GM19043 (cell line): ENCODE measurements at regions not wholly inside any gene's neighbourhood (a gene's known extent, or its start where the extent isn't known, plus 50 kb on each side); places are given as distances from the start of the nearest gene placed in this dataset.

ENCODE experiments used
- ATAC-seq: cut with Tn5 transposase; IDR thresholded peaks from one replicate; pipeline ENCODE4 v1.9.1; 2021; ENCODE audit warnings: low read depth; ENCODE audit not compliant: unreplicated experiment

DNA sequence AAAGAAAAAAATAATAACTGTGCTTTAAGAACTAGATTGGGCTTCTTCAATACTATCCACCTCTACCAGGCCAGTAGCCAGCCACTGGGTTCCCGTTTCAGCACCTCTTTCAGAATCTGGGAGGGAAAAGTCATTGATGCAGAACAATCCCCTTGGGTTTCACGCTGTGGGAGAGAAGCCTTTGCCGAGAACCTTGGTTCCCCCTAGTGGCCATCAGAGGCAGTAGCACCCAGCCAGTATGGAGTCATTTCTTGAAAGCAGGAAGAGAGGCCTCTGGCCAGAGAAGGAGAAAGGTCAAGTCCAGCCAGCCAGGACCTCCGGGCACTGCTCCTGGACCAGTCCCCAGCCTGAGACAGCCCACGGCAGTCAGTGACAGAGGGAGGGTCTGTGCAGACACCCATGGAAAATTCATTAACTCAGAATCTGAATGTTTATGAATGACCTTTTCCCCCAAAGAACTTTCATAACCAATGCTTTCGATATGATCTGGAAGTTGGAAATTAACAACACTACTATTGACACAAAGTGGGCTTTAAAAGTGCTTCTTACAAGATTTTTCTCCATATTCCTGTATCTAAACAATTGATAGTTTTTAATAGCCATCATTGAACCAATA lies 51.2 kb upstream of the CDH5 start:
- peak; percentile 87 for ATAC-seq

GRCh38 chr16:66311306-66311705 lies 55.2 kb upstream of the CDH5 start:
- ATAC-seq, result no peak

- no peak for ATAC-seq
These were observed 57.2 kb upstream of the CDH5 start for GRCh38 chr16:66309215-66309807.

DNA sequence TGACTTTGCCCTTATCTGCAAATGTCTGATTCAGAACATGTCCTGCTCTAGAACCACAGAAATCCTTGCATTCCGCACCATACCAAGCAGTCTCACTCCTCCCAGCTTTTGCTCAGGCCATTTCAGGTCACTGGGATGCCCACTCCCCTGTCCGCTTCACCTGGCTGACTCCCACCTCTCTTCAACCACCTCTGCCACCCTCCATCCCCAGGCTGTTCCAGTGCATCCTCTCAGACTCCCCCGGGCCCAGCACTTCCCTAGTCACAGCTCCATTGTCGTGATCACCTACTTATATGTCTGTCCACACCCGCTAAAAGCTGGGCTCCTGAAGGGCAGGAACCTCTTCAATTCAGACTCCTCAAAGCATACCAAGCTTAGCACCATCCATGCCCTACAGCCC lies 58.4 kb upstream of the CDH5 start:
- ATAC-seq, result no peak

DNA sequence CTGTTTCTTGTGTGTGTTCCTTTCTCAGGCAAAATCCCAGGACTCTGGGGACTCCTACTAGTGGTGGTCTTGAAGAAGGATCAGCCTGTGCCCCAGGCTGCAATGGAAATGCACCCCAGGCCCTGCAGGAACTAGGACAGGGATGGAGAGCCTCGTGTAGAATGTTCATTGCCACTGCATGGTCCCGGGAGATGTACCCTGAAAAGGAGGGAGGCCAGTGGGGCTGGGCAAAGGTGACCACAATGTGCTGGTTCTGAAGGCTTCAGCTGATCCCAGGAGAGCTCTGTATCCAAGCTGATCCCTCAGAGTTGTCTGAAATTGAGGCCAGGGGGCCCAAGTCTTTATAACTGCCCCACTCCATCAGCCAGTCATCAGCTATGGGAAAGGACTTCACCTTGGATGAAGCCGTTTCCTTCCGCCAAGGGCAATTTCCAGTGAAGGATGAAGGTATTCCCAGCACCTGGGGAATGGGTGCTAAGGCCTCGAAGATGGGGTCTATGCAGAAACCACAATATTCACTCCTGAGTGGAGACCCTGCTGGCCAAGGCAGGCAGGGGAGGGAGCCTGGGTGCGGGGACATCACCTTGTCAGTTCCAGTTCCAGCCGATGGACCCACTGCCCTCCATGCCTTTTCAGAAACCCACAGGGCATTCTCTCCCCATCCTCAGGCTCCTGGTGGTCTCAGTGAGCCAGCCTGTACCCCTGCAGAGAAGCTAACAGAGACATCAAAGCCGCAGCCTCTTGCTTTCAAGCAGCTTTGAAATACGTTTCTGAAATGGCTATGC lies 59.9 kb upstream of the CDH5 start:
- ATAC-seq, result no peak

DNA sequence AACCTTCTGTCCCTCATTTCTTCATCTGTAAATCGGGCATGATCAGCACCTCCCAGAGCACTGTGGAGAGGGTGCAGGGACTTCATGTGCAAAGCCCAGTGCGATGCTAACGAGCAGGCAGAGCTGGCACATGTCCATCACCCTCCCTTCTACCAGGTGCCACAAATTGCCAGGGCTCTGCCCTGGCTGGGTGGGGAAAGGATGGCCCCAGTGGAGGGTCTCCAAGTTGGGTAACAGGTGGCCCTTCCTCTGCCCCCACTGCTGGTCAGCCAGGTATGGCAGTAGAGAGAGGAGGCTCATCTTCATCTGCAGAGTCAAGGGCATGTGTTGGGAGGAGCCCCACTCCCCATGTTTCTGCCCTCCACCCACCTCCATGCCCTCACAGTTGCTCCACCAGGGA lies 61.5 kb upstream of the CDH5 start:
- no peak for ATAC-seq

DNA sequence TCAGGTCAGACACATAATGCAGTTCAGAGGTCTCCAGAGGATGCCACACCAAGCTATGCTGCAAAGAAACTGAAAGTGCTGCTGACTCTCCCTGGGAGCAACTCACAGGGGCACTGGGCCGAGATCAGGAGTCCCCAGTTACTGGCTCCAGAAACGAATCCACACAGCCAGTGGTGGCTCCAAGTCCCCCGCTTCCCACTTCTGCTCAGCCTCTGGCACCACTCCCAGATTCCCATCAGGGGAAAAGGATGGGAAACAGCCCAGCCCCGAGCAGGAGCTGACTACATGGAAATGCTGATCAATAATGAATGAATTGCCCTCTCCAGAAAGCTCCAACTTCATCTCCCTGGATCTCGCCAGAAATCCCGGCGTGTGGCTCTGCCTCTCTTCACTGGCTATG lies 62.3 kb upstream of the CDH5 start:
- ATAC-seq, result no peak

DNA sequence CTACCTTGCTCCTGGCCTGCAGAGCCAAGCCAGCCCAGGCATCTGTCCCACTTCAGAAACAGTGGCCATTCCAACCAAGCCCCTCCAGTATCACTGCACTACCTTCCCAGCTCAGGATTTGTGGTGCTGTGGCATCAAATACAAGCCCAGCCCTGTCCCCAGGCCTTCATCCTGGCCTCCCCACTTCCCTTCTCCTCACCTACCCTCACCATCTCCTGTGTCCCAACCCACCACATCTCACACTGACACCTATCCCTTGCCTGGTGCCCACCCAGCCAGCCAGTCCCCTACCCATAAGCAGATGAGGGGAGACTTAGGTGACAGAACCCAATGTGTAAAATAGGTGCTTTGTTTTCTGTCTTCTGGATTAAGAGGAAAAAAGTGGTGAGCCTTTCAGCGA lies 66.0 kb upstream of the CDH5 start:
- no peak for ATAC-seq

GRCh38 chr16:66300037-66300436 lies 66.5 kb upstream of the CDH5 start:
- ATAC-seq, result no peak

DNA sequence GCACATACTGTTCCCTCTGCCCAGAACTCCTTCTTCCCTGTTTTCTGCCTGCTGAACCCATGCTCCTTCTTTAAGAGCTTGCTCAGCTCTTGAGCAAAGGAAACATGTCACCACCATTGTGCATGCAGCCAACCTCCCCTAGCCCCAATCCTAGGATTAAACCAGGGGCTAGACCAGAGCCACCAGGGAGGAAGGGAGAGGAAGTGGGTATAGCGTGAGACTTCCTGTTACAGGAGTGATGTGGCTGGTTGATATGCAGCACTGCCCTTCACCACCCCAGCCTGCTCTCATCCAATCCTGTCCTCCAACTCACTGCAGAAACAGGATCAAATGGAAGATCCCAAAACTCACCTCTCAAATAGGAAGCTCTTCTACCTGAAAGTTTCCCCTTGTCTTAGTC lies 67.1 kb upstream of the CDH5 start:
- ATAC-seq, result no peak

DNA sequence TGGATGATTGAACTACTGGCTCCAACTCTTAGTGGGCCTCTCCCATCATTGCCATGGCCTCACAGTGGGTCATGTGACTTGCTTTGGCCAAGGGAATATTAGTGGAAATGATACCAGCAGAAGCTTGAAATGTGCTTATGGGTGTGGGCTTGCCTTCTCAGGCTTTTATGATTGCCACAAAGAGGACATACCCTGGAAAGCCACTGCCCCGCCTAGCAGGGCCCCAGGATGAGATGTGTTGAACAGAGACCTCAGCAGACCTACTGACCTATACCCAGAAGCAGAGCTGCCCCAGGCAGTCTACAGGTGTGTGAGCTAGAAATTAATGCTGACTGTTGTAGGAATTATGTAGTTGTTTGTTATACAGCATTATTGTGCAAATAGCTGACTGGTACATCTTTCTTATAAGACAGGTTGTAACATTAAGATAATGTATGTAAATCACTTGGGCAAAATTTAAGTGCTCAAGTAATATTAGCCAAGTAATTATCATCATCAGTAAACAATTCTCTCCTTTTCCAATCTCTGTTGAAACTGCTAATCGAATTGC lies 67.8 kb upstream of the CDH5 start:
- ATAC-seq, result no peak

DNA sequence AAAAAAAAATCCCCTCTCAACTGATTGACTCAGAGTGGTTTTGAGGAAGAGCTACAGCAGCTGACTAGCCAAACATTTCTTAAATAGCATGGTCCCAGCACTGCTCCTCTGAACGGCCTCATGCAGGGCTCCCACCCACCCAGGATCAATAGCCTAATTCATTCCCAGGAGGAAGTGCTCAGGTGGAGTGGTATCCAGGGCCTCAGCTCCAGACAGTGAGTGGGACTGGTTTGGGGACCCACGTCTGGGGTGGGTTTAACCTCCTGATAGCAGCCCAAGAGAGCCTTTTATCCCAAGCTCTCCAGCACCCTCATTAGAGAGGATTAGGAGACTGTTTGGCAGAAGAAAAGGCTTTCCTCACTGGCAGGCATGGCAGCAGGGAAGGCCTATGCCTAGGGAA lies 68.5 kb upstream of the CDH5 start:
- ATAC-seq, result no peak

- no peak for ATAC-seq
These were observed 69.9 kb upstream of the CDH5 start for GRCh38 chr16:66296591-66296990.

DNA sequence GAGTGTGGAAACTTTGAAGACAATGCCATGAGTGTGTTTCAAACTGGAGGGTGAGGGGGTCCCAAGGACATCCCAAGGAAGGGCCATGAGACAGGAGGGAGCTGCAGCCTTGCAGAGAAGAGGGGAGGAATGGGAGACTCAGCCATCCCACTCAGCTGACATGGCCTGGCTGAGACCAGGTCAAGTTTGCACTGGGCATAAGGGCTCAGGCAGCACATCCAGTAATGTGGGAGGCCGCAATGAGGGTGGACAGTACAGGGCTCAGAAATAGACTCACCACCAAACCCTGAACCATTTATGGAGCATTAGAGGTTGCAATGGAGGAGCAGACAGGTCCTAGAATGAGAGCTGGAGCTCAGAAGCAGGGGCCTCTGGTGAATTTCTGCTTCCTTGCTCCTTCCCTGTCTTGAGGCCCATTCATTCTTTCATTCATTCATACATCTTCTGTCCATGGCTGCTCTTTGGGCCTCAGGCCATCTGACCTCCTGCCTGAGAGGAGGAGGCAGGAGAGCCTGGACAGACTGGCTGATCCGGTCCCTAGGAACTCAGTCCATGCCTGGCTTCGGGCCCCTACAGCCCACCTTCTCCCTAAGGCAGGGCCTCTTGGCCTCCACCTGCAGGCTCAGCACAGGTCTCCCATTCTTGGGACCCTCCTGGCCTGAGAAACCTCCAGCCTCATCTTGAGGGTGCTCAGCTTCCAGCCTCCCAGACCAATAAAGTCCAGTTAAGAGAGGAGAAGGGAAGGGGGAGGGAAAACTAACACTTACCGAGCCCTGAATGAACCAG lies 70.5 kb upstream of the CDH5 start:
- no peak for ATAC-seq

GRCh38 chr16:66295213-66295612 lies 71.3 kb upstream of the CDH5 start:
- no peak for ATAC-seq

DNA sequence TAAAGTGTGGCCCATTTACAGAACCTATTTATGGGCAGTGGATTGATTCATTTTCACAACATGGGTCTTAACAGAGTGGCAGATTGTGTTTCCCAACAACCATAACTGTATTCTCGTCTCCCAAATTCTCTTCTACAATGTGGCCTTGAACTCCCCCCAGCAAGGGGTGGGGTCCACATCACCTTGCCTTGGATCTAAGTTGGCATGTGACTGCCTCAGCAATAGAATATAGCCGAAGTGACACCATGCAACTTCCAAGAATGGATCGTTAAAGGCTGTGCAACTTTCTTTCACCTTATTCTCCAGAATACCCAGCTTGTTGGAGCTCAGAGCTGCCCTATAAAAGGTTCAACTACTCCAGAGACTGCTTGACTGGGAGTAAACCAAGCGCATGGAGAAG lies 72.0 kb upstream of the CDH5 start:
- ATAC-seq, result no peak

DNA sequence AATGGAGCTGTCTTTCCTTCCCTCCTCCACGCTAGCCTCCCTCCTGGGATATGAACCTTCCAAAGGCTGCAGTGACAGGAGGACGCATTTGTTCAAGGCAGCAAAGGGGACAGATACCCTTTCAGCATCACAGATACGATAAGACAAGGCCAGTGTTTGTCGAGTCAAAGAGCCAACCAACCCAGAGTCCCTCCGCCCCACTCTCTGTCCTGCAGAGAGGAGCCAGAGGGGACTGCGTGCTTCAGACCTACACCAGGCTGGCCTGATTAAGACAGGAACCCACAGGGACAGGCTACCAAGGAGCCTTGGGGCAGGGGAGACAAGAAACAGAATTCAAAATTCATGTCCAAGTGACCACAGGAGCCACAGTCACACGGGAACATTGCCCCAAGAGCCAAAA lies 72.6 kb upstream of the CDH5 start:
- ATAC-seq, result no peak

GRCh38 chr16:66293207-66293735 lies 73.2 kb upstream of the CDH5 start:
- no peak for ATAC-seq

- no peak for ATAC-seq
These were observed 74.1 kb upstream of the CDH5 start for GRCh38 chr16:66292241-66292935.

GRCh38 chr16:66291833-66292232 lies 74.7 kb upstream of the CDH5 start:
- no peak for ATAC-seq
